GM23248 (cell line): ENCODE measurements at regions not wholly inside any gene's neighbourhood (a gene's known extent, or its start where the extent isn't known, plus 50 kb on each side); places are given as distances from the start of the nearest gene placed in this dataset.

ENCODE experiments used
- DNase-seq: peaks from one replicate; pipeline ENCODE4 v3.0.0-alpha.2; 2015
- H2AFZ ChIP-seq: fragments of 200-600 bp; sonication (generic); 2 replicates; pipeline ENCODE4 v1.6.1; 2016; ENCODE audit warnings: antibody characterized with exemption
- H3F3A ChIP-seq: fragments of 200-600 bp; sonication (generic); 2 replicates; pipeline ENCODE4 v1.6.1; 2016; ENCODE audit warnings: mild to moderate bottlenecking, antibody characterized with exemption, mixed run types; ENCODE audit not compliant: insufficient read depth
- H3K27ac ChIP-seq: fragments of 200-600 bp; sonication (generic); 2 replicates; pipeline ENCODE4 v1.5.1; 2016; ENCODE audit warnings: mild to moderate bottlenecking
- H3K27me3 ChIP-seq: fragments of 200-600 bp; sonication (generic); replicated peaks from 2 replicates; pipeline ENCODE4 v1.6.1; 2016; ENCODE audit warnings: mild to moderate bottlenecking; ENCODE audit not compliant: insufficient read depth
- H3K36me3 ChIP-seq: fragments of 200-600 bp; sonication (generic); 2 replicates; pipeline ENCODE4 v1.6.1; 2016; ENCODE audit warnings: low read depth, mild to moderate bottlenecking
- H3K4me1 ChIP-seq: fragments of 200-600 bp; sonication (generic); 2 replicates; pipeline ENCODE4 v1.6.1; 2016; ENCODE audit warnings: mild to moderate bottlenecking; ENCODE audit not compliant: insufficient read depth
- H3K4me2 ChIP-seq: fragments of 200-600 bp; sonication (generic); one replicate; pipeline ENCODE4 v1.6.1; 2016; ENCODE audit warnings: mild to moderate bottlenecking; ENCODE audit not compliant: unreplicated experiment
- H3K4me3 ChIP-seq: fragments of 200-600 bp; sonication (generic); 2 replicates; pipeline ENCODE4 v1.5.1; 2016; ENCODE audit warnings: mild to moderate bottlenecking
- H3K79me2 ChIP-seq: fragments of 200-600 bp; sonication (generic); 2 replicates; pipeline ENCODE4 v1.6.1; 2016; ENCODE audit warnings: mild to moderate bottlenecking; ENCODE audit not compliant: insufficient read depth
- H3K9ac ChIP-seq: fragments of 200-600 bp; sonication (generic); 2 replicates; pipeline ENCODE4 v1.6.1; 2016; ENCODE audit warnings: mild to moderate bottlenecking
- H3K9me2 ChIP-seq: fragments of 200-600 bp; sonication (generic); 2 replicates; pipeline ENCODE4 v1.6.1; 2016; ENCODE audit warnings: mixed run types, mild to moderate bottlenecking, moderate library complexity; ENCODE audit not compliant: insufficient read depth
- H3K9me3 ChIP-seq: fragments of 200-600 bp; sonication (generic); one replicate; pipeline ENCODE4 v1.6.1; 2017; ENCODE audit warnings: low read depth
- H4K20me1 ChIP-seq: fragments of 200-600 bp; sonication (generic); 2 replicates; pipeline ENCODE4 v1.6.0; 2016; ENCODE audit not compliant: insufficient read depth
- EZH2 ChIP-seq: fragments of 200-600 bp; sonication (generic); IDR thresholded peaks from 2 replicates; pipeline ENCODE4 v1.6.1; 2018; ENCODE audit warnings: antibody characterized with exemption, mild to moderate bottlenecking; ENCODE audit not compliant: insufficient read depth, poor library complexity, severe bottlenecking
- EZH2phosphoT487 ChIP-seq: fragments of 200-600 bp; sonication (generic); IDR thresholded peaks from 2 replicates; pipeline ENCODE4 v1.6.1; 2018; ENCODE audit warnings: antibody characterized with exemption, moderate library complexity, mild to moderate bottlenecking, low read depth; ENCODE audit not compliant: insufficient read depth
- WGBS, 2 experiments: methylation state at CpG; one replicate each; pipeline ENCODE4 v1.1.6; 2015 to 2017; ENCODE audit warnings: low lambda C conversion rate in 2 of 2, low coverage in 1 of 2; ENCODE audit errors: missing lambda C conversion rate in 2 of 2; 5-methylcytosine and 5-hydroxymethylcytosine counted together
- in situ Hi-C: fragments of 300-500 bp; cut with MboI; formaldehyde crosslinking; loops from 2 replicates; pipeline ENCODE4 v1.15.0; 2020

GRCh38 chr9:16309082-16309468 is 561.4 kb downstream of the BNC2 start:
- Histone ChIP-seq H3K36me3 (no peaks in the 10 kb centered on the region), H3K4me3 (no peak overlapping the region), H3K27me3 (no peaks in the 10 kb centered on the region), H3K9me2 (no peaks in the 10 kb centered on the region), H4K20me1 (no peaks in the 10 kb centered on the region), H3K4me2 (no peak overlapping the region), H2AFZ (peak overlapping the region; percentile 70), H3K27ac (no peak overlapping the region), H3K9me3 (no peaks in the 10 kb centered on the region), H3K4me1 (peaks cover 7% of the 10 kb centered on the region; the same call in 1 of the 2 replicates), H3K9ac (no peak overlapping the region), H3K79me2 (no peaks in the 10 kb centered on the region), H3F3A (no peaks in the 10 kb centered on the region)
- 60 to 63% methylated on average over 5 of the region's 5 CpGs for WGBS, 2 experiments
- in situ Hi-C loops = no loop called here
- TF ChIP-seq EZH2 = no peak
- TF ChIP-seq EZH2phosphoT487 = no peak
- DNase-seq = no peak

GRCh38 chr9:16309469-16310271 is 560.8 kb downstream of the BNC2 start:
- Histone ChIP-seq H3K4me2 (no peak overlapping the region), H4K20me1 (no peaks in the 10 kb centered on the region), H3K27me3 (no peaks in the 10 kb centered on the region), H3K9me2 (no peaks in the 10 kb centered on the region), H3K9me3 (no peaks in the 10 kb centered on the region), H3K79me2 (no peaks in the 10 kb centered on the region), H3K4me1 (peaks cover 7% of the 10 kb centered on the region; the same call in 1 of the 2 replicates), H2AFZ (peak overlapping the region; percentile 70), H3K27ac (no peak overlapping the region), H3F3A (no peaks in the 10 kb centered on the region), H3K36me3 (no peaks in the 10 kb centered on the region), H3K4me3 (no peak overlapping the region), H3K9ac (no peak overlapping the region)
- DNase-seq = peak; percentile 56
- TF ChIP-seq EZH2phosphoT487 = no peak
- TF ChIP-seq EZH2 = no peak
- in situ Hi-C loops = no loop called here
- 23 to 26% methylated on average over 24 of the region's 24 CpGs for WGBS, 2 experiments

- Histone ChIP-seq H2AFZ (peak overlapping the region; percentile 70), H3K9ac (no peak overlapping the region), H3K36me3 (no peaks in the 10 kb centered on the region), H3K4me3 (no peak overlapping the region), H3K4me1 (peaks cover 7% of the 10 kb centered on the region; the same call in 1 of the 2 replicates), H3K79me2 (no peaks in the 10 kb centered on the region), H3K9me2 (no peaks in the 10 kb centered on the region), H3K4me2 (no peak overlapping the region), H3K27ac (no peak overlapping the region), H3F3A (no peaks in the 10 kb centered on the region), H3K9me3 (no peaks in the 10 kb centered on the region), H3K27me3 (no peaks in the 10 kb centered on the region), H4K20me1 (no peaks in the 10 kb centered on the region)
- in situ Hi-C loops = no loop called here
- TF ChIP-seq EZH2phosphoT487 (no peak), EZH2 (no peak)
- 53 to 56% methylated on average over 25 to 26 of the region's 26 CpGs for WGBS, 2 experiments
- no peak for DNase-seq
Observed at GRCh38 chr9:16310278-16311110, 560.0 kb downstream of the BNC2 start.

GRCh38 chr9:16312116-16312515 is 558.4 kb downstream of the BNC2 start:
- Histone ChIP-seq H4K20me1 (no peaks in the 10 kb centered on the region), H3K4me1 (peaks cover 7% of the 10 kb centered on the region; the same call in 1 of the 2 replicates), H3K9me3 (no peaks in the 10 kb centered on the region), H3K9ac (no peak overlapping the region), H2AFZ (no peak overlapping the region), H3K27me3 (no peaks in the 10 kb centered on the region), H3K27ac (no peak overlapping the region), H3F3A (no peaks in the 10 kb centered on the region), H3K4me3 (no peak overlapping the region), H3K79me2 (no peaks in the 10 kb centered on the region), H3K9me2 (no peaks in the 10 kb centered on the region), H3K4me2 (no peak overlapping the region), H3K36me3 (no peaks in the 10 kb centered on the region)
- TF ChIP-seq EZH2 = no peak
- DNase-seq = no peak
- in situ Hi-C loops = no loop called here
- WGBS, 2 experiments = 37 to 39% methylated on average over 6 of the region's 6 CpGs
